RWPE2 (cell line): ENCODE measurements at regions not wholly inside any gene's neighbourhood (a gene's known extent, or its start where the extent isn't known, plus 50 kb on each side); places are given as distances from the start of the nearest gene placed in this dataset.
"Not testable (repeated sequence)": the region's sequence is repeated elsewhere in the genome, so short reads cannot be mapped to it uniquely, and the experiment has no call there.

Experiments
- ATAC-seq: fragments of 200-7000 bp; cut with Tn5 transposase; 3 replicates; pipeline ENCODE4 v1.9.1; 2021; ENCODE audit warnings: low read depth
- DNase-seq: peaks from one replicate; pipeline ENCODE4 v3.0.0-alpha.2; 2020; ENCODE audit warnings: low spot score
- H3K27ac ChIP-seq: fragments of 450-650 bp; 2 replicates; pipeline ENCODE4 v1.5.1; 2017; ENCODE audit warnings: mild to moderate bottlenecking; ENCODE audit not compliant: poor library complexity, severe bottlenecking
- H3K27me3 ChIP-seq: fragments of 250-450 bp; sonication (Bioruptor Pico); 2 replicates; pipeline ENCODE4 v1.5.1; 2021; ENCODE audit warnings: mild to moderate bottlenecking, moderate library complexity; ENCODE audit not compliant: insufficient read depth, poor library complexity, severe bottlenecking
- H3K36me3 ChIP-seq: fragments of 250-450 bp; sonication (Bioruptor Pico); 2 replicates; pipeline ENCODE4 v1.5.1; 2020; ENCODE audit warnings: low read depth, mild to moderate bottlenecking, moderate library complexity
- H3K4me1 ChIP-seq: fragments of 250-450 bp; sonication (Bioruptor Pico); 2 replicates; pipeline ENCODE4 v1.5.1; 2021; ENCODE audit warnings: mild to moderate bottlenecking, moderate library complexity; ENCODE audit not compliant: insufficient read depth, poor library complexity, severe bottlenecking
- H3K4me3 ChIP-seq: fragments of 250-450 bp; sonication (Bioruptor Pico); 2 replicates; pipeline ENCODE4 v1.5.1; 2021; ENCODE audit warnings: mild to moderate bottlenecking, moderate library complexity; ENCODE audit not compliant: severe bottlenecking
- H3K9me3 ChIP-seq: fragments of 250-450 bp; sonication (Bioruptor Pico); 2 replicates; pipeline ENCODE4 v1.5.1; 2021; ENCODE audit warnings: mild to moderate bottlenecking, moderate library complexity; ENCODE audit not compliant: severe bottlenecking
- CTCF ChIP-seq: fragments of 450-650 bp; IDR thresholded peaks from one replicate; pipeline ENCODE4 v1.5.1; 2017; ENCODE audit warnings: mild to moderate bottlenecking, moderate library complexity; ENCODE audit not compliant: poor library complexity, severe bottlenecking

GRCh38 chr11:96580476-96581040, 190.7 kb downstream of the JRKL start:
- TF ChIP-seq CTCF: no peak
- Histone ChIP-seq H3K4me1 (no peaks in the 10 kb centered on the region), H3K9me3 (no peaks in the 10 kb centered on the region), H3K27ac (no peak overlapping the region), H3K27me3 (peaks cover 10% of the 10 kb centered on the region), H3K36me3 (no peaks in the 10 kb centered on the region), H3K4me3 (no peak overlapping the region)
- DNase-seq: no peak
- no peak for ATAC-seq

DNA sequence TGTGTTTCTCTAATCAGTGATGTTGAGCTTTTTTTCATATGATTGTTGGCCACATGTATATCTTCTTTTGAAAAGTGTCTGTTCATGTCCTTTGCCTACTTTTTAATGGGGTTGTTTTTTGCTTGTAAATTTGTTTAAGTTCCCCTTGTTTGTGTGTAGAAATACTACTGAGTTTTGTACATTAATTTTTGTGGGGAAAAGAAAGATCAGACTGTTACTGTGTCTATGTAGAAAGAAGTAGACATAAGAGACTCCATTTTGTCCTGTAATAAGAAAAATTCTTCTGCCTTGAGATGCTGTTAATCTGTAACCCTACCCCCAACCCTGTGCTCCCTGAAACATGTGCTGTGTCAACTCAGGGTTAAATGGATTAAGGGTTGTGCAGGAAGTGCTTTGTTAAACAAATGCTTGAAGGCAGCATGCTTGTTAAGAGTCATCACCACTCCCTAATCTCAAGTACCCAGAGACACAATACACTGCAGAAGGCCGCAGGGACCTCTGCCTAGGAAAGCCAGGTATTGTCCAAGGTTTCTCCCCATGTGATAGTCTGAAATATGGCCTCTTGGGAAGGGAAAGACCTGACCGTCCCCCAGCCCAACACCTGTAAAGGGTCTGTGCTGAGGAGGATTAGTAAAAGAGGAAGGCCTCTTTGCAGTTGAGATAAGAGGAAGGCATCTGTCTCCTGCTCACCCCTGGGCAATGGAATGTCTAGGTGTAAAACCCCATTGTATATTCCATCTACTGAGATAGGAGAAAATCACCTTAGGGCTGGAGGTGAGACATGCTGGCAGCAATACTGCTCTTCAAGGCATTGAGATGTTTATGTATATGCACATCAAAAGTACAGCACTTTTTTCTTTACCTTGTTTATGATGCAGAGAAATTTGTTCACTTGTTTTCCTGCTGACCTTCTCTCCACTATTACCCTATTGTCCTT, 196.4 kb downstream of the JRKL start:
- H3K27me3 ChIP-seq, H3K27ac ChIP-seq, H3K9me3 ChIP-seq, DNase-seq, H3K36me3 ChIP-seq, H3K4me1 ChIP-seq, H3K4me3 ChIP-seq, ATAC-seq: not testable (repeated sequence)

GRCh38 chr11:96588793-96589192, 199.0 kb downstream of the JRKL start:
- H3K4me1 ChIP-seq, H3K36me3 ChIP-seq, H3K9me3 ChIP-seq, H3K27me3 ChIP-seq, ATAC-seq, H3K4me3 ChIP-seq, H3K27ac ChIP-seq, DNase-seq: not testable (repeated sequence)

GRCh38 chr11:96595011-96595410, 205.2 kb downstream of the JRKL start:
- no peak for TF ChIP-seq CTCF
- Histone ChIP-seq H3K27me3 (no peaks in the 10 kb centered on the region), H3K9me3 (no peaks in the 10 kb centered on the region), H3K4me3 (no peak overlapping the region), H3K36me3 (no peaks in the 10 kb centered on the region), H3K27ac (no peak overlapping the region), H3K4me1 (no peaks in the 10 kb centered on the region)
- DNase-seq: no peak
- no peak for ATAC-seq

GRCh38 chr11:96607864-96608558, 218.2 kb downstream of the JRKL start:
- TF ChIP-seq CTCF: no peak
- Histone ChIP-seq H3K4me3 (no peak overlapping the region), H3K4me1 (no peaks in the 10 kb centered on the region), H3K27me3 (no peaks in the 10 kb centered on the region), H3K27ac (no peak overlapping the region), H3K36me3 (no peaks in the 10 kb centered on the region), H3K9me3 (no peaks in the 10 kb centered on the region)
- no peak for ATAC-seq
- no peak for DNase-seq
